HG02610 (cell line): ENCODE measurements at regions not wholly inside any gene's neighbourhood (a gene's known extent, or its start where the extent isn't known, plus 50 kb on each side); places are given as distances from the start of the nearest gene placed in this dataset.

Source experiments
- ATAC-seq: cut with Tn5 transposase; IDR thresholded peaks from one replicate; pipeline ENCODE4 v1.9.1; 2021; ENCODE audit warnings: mild to moderate bottlenecking, moderate library complexity; ENCODE audit not compliant: unreplicated experiment

GRCh38 chr3:101091489-101091888, 98.3 kb upstream of the ABI3BP start:
- no peak for ATAC-seq

- no peak for ATAC-seq
Measured at GRCh38 chr3:101085752-101086151, 92.5 kb upstream of the ABI3BP start.

- no peak for ATAC-seq
Measured at GRCh38 chr3:101084404-101084803, 91.2 kb upstream of the ABI3BP start.

- ATAC-seq: no peak
Measured at GRCh38 chr3:101081999-101082398, 88.8 kb upstream of the ABI3BP start.

- no peak for ATAC-seq
Measured at GRCh38 chr3:101081446-101081845, 88.2 kb upstream of the ABI3BP start.

GRCh38 chr3:101077361-101078011, 84.3 kb upstream of the ABI3BP start:
- ATAC-seq: no peak

- ATAC-seq: no peak
Measured at GRCh38 chr3:101074518-101074917, 81.3 kb upstream of the ABI3BP start.

GRCh38 chr3:101072300-101072699, 79.1 kb upstream of the ABI3BP start:
- no peak for ATAC-seq

- ATAC-seq: no peak
Measured at GRCh38 chr3:101070799-101071121, 77.5 kb upstream of the ABI3BP start.

GRCh38 chr3:101069901-101070798, 76.9 kb upstream of the ABI3BP start:
- ATAC-seq: peak; percentile 70

- ATAC-seq: no peak
Measured at GRCh38 chr3:101068876-101069606, 75.8 kb upstream of the ABI3BP start.

- no peak for ATAC-seq
Measured at GRCh38 chr3:101066711-101067129, 73.5 kb upstream of the ABI3BP start.

- no peak for ATAC-seq
Measured at GRCh38 chr3:101065962-101066361, 72.7 kb upstream of the ABI3BP start.

- no peak for ATAC-seq
Measured at GRCh38 chr3:101063401-101063800, 70.2 kb upstream of the ABI3BP start.

- no peak for ATAC-seq
Measured at GRCh38 chr3:101061312-101061711, 68.1 kb upstream of the ABI3BP start.

GRCh38 chr3:101050866-101051265, 57.6 kb upstream of the ABI3BP start:
- no peak for ATAC-seq

GRCh38 chr3:101050046-101050445, 56.8 kb upstream of the ABI3BP start:
- no peak for ATAC-seq

- ATAC-seq: no peak
Measured at GRCh38 chr3:101049532-101049931, 56.3 kb upstream of the ABI3BP start.

- ATAC-seq: no peak
Measured at GRCh38 chr3:101043687-101044078, 50.5 kb upstream of the ABI3BP start.

GRCh38 chr3:101042996-101043686, 49.9 kb upstream of the ABI3BP start:
- ATAC-seq: no peak
